Neural crest cell (in vitro differentiated cells): ENCODE measurements at regions not wholly inside any gene's neighbourhood (a gene's known extent, or its start where the extent isn't known, plus 50 kb on each side); places are given as distances from the start of the nearest gene placed in this dataset.

Experiments
- DNase-seq: peaks from one replicate; pipeline ENCODE4 v3.0.0; 2021; ENCODE audit warnings: low read depth, mixed read lengths, low spot score
- H3K27ac Mint-ChIP-seq: one replicate; pipeline ENCODE4 v1.8.0; 2021; ENCODE audit warnings: mild to moderate bottlenecking, mixed read lengths; ENCODE audit not compliant: unreplicated experiment
- H3K27me3 Mint-ChIP-seq: 2 replicates; pipeline ENCODE4 v1.8.0; 2021; ENCODE audit warnings: low read depth, mild to moderate bottlenecking, mixed read lengths
- H3K36me3 Mint-ChIP-seq: 2 replicates; pipeline ENCODE4 v1.8.0; 2021; ENCODE audit warnings: low read depth, mild to moderate bottlenecking, mixed read lengths
- H3K4me1 Mint-ChIP-seq: 2 replicates; pipeline ENCODE4 v1.8.0; 2021; ENCODE audit warnings: mixed read lengths
- H3K4me3 Mint-ChIP-seq: one replicate; pipeline ENCODE4 v1.8.0; 2021; ENCODE audit warnings: mild to moderate bottlenecking, mixed read lengths
- H3K9me3 Mint-ChIP-seq: 2 replicates; pipeline ENCODE4 v1.8.0; 2021; ENCODE audit warnings: mixed read lengths
- TF ChIP-seq, protein P1 (sequence below): fragments of 200-600 bp; sonication (generic); conservative IDR thresholded peaks from 2 replicates; pipeline ENCODE4 v1.5.0; 2021; ENCODE audit warnings: antibody characterized with exemption, mild to moderate bottlenecking

DNA sequence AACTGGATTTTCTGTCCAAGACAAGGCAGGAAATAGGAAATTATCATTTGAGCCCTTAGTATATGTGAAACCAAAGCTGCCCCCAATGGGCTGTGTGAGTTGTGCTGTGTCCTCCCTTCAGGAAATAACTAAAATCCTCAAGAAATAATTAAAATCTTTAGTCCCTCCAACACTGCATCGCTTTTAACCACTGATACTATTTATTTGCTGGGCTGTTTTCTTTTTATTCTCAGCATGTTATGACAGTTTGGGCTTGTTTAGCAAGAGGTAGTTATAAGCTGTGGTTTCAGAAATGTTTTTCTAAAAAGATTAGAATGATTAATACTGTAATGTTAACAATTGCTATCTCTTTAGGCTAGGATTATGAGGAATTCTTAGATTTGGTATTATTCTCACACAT is 187.0 kb upstream of the KCNN2 start:
- Mint-ChIP-seq H3K36me3 (peaks cover 2% of the 10 kb centered on the region), H3K9me3 (no peaks in the 10 kb centered on the region), H3K27me3 (no peaks in the 10 kb centered on the region), H3K4me3 (no peak overlapping the region), H3K4me1 (peaks cover 3% of the 10 kb centered on the region), H3K27ac (no peak overlapping the region)
- TF ChIP-seq, protein P1, sequence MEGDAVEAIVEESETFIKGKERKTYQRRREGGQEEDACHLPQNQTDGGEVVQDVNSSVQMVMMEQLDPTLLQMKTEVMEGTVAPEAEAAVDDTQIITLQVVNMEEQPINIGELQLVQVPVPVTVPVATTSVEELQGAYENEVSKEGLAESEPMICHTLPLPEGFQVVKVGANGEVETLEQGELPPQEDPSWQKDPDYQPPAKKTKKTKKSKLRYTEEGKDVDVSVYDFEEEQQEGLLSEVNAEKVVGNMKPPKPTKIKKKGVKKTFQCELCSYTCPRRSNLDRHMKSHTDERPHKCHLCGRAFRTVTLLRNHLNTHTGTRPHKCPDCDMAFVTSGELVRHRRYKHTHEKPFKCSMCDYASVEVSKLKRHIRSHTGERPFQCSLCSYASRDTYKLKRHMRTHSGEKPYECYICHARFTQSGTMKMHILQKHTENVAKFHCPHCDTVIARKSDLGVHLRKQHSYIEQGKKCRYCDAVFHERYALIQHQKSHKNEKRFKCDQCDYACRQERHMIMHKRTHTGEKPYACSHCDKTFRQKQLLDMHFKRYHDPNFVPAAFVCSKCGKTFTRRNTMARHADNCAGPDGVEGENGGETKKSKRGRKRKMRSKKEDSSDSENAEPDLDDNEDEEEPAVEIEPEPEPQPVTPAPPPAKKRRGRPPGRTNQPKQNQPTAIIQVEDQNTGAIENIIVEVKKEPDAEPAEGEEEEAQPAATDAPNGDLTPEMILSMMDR: no peak
- DNase-seq: no peak

GRCh38 chr5:114176356-114176755 is 185.5 kb upstream of the KCNN2 start:
- Mint-ChIP-seq H3K4me3 (no peak overlapping the region), H3K36me3 (peaks cover 2% of the 10 kb centered on the region), H3K4me1 (peaks cover 3% of the 10 kb centered on the region), H3K27ac (no peak overlapping the region), H3K27me3 (no peaks in the 10 kb centered on the region), H3K9me3 (peaks cover 2% of the 10 kb centered on the region)
- DNase-seq: no peak
- TF ChIP-seq, protein P1: no peak

- peaks cover 2% of the 10 kb centered on the region for H3K9me3 Mint-ChIP-seq
- H3K27me3 Mint-ChIP-seq: no peaks in the 10 kb centered on the region
- DNase-seq: no peak
- TF ChIP-seq, protein P1: no peak
- no peak overlapping the region for H3K4me3 Mint-ChIP-seq
- H3K4me1 Mint-ChIP-seq: peaks cover 3% of the 10 kb centered on the region
- H3K27ac Mint-ChIP-seq: no peak overlapping the region
- no peaks in the 10 kb centered on the region for H3K36me3 Mint-ChIP-seq
These were observed 182.7 kb upstream of the KCNN2 start for GRCh38 chr5:114179134-114179533.

DNA sequence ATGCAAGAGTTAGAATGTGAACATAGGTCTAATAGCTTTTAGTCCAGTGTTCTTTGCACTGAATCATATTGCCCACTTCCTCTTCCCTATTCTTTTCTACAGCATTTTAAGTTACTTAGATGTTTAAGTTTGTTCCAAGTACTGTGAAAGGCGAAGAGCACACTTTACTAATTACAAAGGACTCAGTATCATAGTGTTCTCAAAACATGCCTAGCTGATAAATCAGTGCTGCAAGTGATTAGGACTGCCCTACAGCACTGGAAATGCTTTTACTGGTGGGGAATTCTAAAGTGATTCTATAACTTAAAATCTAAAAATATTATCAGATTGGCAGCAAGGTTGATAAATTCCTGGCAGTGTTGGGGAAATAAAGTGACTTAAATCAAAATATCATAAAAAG is 177.9 kb upstream of the KCNN2 start:
- TF ChIP-seq, protein P1: no peak
- H3K4me1 Mint-ChIP-seq: peaks cover 3% of the 10 kb centered on the region
- no peak overlapping the region for H3K4me3 Mint-ChIP-seq
- no peaks in the 10 kb centered on the region for H3K36me3 Mint-ChIP-seq
- no peak overlapping the region for H3K27ac Mint-ChIP-seq
- peaks cover 2% of the 10 kb centered on the region for H3K9me3 Mint-ChIP-seq
- no peak for DNase-seq
- H3K27me3 Mint-ChIP-seq: no peaks in the 10 kb centered on the region

GRCh38 chr5:114185274-114185673 is 176.6 kb upstream of the KCNN2 start:
- TF ChIP-seq, protein P1: no peak
- DNase-seq: no peak
- no peaks in the 10 kb centered on the region for H3K4me1 Mint-ChIP-seq
- peak overlapping the region; percentile 30 for H3K27ac Mint-ChIP-seq
- H3K4me3 Mint-ChIP-seq: no peak overlapping the region
- no peaks in the 10 kb centered on the region for H3K36me3 Mint-ChIP-seq
- H3K9me3 Mint-ChIP-seq: peaks cover 2% of the 10 kb centered on the region
- H3K27me3 Mint-ChIP-seq: no peaks in the 10 kb centered on the region

DNA sequence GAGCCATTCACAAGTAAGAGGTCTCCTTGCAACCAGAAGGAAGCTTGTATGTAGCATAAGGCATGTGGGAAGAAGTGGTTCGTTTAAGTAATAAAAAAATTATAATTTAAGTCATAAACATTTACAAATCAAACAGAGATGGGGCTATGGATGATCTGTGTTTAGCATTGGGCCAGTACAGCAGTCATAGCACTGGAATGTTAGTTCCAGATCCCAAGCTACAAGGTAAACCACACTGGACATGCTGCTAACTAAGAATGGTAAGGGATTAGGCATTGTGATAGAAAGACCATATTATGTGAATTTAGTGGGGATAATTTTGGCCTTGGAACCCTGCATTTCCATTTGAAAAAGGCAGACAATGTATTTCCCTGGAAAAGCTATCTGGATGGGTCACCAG is 170.4 kb upstream of the KCNN2 start:
- Mint-ChIP-seq H3K4me1 (peaks cover 7% of the 10 kb centered on the region), H3K4me3 (no peak overlapping the region), H3K27ac (no peak overlapping the region), H3K9me3 (peaks cover 4% of the 10 kb centered on the region), H3K36me3 (no peaks in the 10 kb centered on the region), H3K27me3 (no peaks in the 10 kb centered on the region)
- TF ChIP-seq, protein P1: no peak
- no peak for DNase-seq
